Central memory CD8-positive, alpha-beta T cell (primary cell): ENCODE measurements at regions not wholly inside any gene's neighbourhood (a gene's known extent, or its start where the extent isn't known, plus 50 kb on each side); places are given as distances from the start of the nearest gene placed in this dataset.
"Not testable (repeated sequence)": the region's sequence is repeated elsewhere in the genome, so short reads cannot be mapped to it uniquely, and the experiment has no call there.

ENCODE experiments used
- ATAC-seq: fragments of 150-1000 bp; cut with Tn5 transposase; replicated peaks from 2 replicates; pipeline ENCODE4 v1.10.0; 2022; ENCODE audit warnings: mild to moderate bottlenecking, moderate FRiP score, moderate number of reproducible peaks; ENCODE audit not compliant: poor library complexity, severe bottlenecking; ENCODE audit errors: extremely low read depth
- DNase-seq, 2 donors: peaks; one replicate each; pipeline ENCODE4 v3.0.0; 2021; ENCODE audit warnings: low spot score in 2 of 2
- H3K27ac Mint-ChIP-seq: one replicate; pipeline ENCODE4 v1.8.0; 2022; ENCODE audit warnings: low read depth, mild to moderate bottlenecking, moderate library complexity, mixed read lengths
- H3K27me3 Mint-ChIP-seq: one replicate; pipeline ENCODE4 v1.8.0; 2022; ENCODE audit warnings: mixed read lengths
- H3K36me3 Mint-ChIP-seq: one replicate; pipeline ENCODE4 v1.8.0; 2022; ENCODE audit warnings: mild to moderate bottlenecking, moderate library complexity, mixed read lengths; ENCODE audit not compliant: insufficient read depth
- H3K4me1 Mint-ChIP-seq: one replicate; pipeline ENCODE4 v1.8.0; 2022; ENCODE audit warnings: mixed read lengths
- H3K4me3 Mint-ChIP-seq: one replicate; pipeline ENCODE4 v1.8.0; 2022; ENCODE audit warnings: mild to moderate bottlenecking, moderate library complexity, mixed read lengths
- H3K9me3 Mint-ChIP-seq: one replicate; pipeline ENCODE4 v1.8.0; 2022; ENCODE audit warnings: mixed read lengths

DNA sequence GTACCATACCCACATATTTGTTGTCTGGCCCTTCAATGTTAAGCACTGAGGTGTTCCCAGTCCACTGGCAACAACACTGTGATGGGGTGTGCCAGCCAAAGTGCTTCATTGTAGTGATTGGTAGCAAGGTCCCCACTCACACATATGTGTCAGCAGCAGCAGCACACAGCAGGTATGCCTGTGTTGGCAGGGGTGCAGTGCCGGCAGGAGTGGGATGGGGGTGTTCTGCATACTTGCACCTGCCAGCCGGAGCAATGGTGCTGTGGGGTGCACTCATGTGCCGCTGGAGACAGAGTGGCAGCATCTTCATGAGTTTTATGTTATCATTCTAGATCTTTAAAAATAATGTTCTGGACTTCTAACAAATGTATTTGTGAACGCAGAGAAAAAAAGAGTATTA lies 987.8 kb downstream of the RPIA start:
- ATAC-seq, H3K27ac Mint-ChIP-seq, H3K27me3 Mint-ChIP-seq, H3K4me3 Mint-ChIP-seq, DNase-seq, H3K4me1 Mint-ChIP-seq, H3K36me3 Mint-ChIP-seq: not testable (repeated sequence)
- peaks cover 24% of the 10 kb centered on the region for H3K9me3 Mint-ChIP-seq
